Neural progenitor cell (in vitro differentiated cells): ENCODE measurements at regions not wholly inside any gene's neighbourhood (a gene's known extent, or its start where the extent isn't known, plus 50 kb on each side); places are given as distances from the start of the nearest gene placed in this dataset.
"Not testable (repeated sequence)": the region's sequence is repeated elsewhere in the genome, so short reads cannot be mapped to it uniquely, and the experiment has no call there.

Experiments used
- DNase-seq: peaks from one replicate; pipeline ENCODE4 v3.0.0-alpha.2; 2016; ENCODE audit warnings: low spot score
- H2AFZ ChIP-seq: fragments of 200-600 bp; sonication (generic); replicated peaks from 2 replicates; pipeline ENCODE4 v1.6.1; 2016; ENCODE audit warnings: antibody characterized with exemption
- H3F3A ChIP-seq: fragments of 200-600 bp; sonication (generic); 2 replicates; pipeline ENCODE4 v1.6.1; 2016; ENCODE audit warnings: antibody characterized with exemption, low read depth
- H3K27ac ChIP-seq: fragments of 200-600 bp; sonication (generic); 2 replicates; pipeline ENCODE4 v1.5.1; 2016; ENCODE audit warnings: mild to moderate bottlenecking
- H3K27me3 ChIP-seq: fragments of 200-600 bp; sonication (generic); 2 replicates; pipeline ENCODE4 v1.6.1; 2016; ENCODE audit warnings: mild to moderate bottlenecking, moderate library complexity
- H3K36me3 ChIP-seq: fragments of 200-600 bp; sonication (generic); 2 replicates; pipeline ENCODE4 v1.5.1; 2016
- H3K4me1 ChIP-seq: fragments of 200-600 bp; sonication (generic); 2 replicates; pipeline ENCODE4 v1.6.1; 2016; ENCODE audit warnings: mixed run types
- H3K4me2 ChIP-seq: fragments of 200-600 bp; sonication (generic); 2 replicates; pipeline ENCODE4 v1.6.1; 2016
- H3K4me3 ChIP-seq: fragments of 200-600 bp; sonication (generic); 2 replicates; pipeline ENCODE4 v1.5.1; 2016
- H3K79me2 ChIP-seq: fragments of 200-600 bp; sonication (generic); 2 replicates; pipeline ENCODE4 v1.6.1; 2016; ENCODE audit warnings: low read depth
- H3K9ac ChIP-seq: fragments of 200-600 bp; sonication (generic); 2 replicates; pipeline ENCODE4 v1.6.1; 2016
- H3K9me3 ChIP-seq: fragments of 200-600 bp; sonication (generic); 2 replicates; pipeline ENCODE4 v1.5.1; 2016; ENCODE audit warnings: low read depth
- H4K20me1 ChIP-seq: fragments of 200-600 bp; sonication (generic); 2 replicates; pipeline ENCODE4 v1.6.1; 2016; ENCODE audit warnings: low read depth
- H3K27ac Mint-ChIP-seq: 3 replicates; pipeline ENCODE4 v1.8.0; 2021; ENCODE audit warnings: mixed read lengths
- H3K27me3 Mint-ChIP-seq: 2 replicates; pipeline ENCODE4 v1.8.0; 2022; ENCODE audit warnings: low read depth, mild to moderate bottlenecking, inconsistent platforms, moderate library complexity, mixed read lengths; ENCODE audit not compliant: insufficient read depth
- H3K36me3 Mint-ChIP-seq: 3 replicates; pipeline ENCODE4 v1.8.0; 2021; ENCODE audit warnings: mixed read lengths
- H3K4me1 Mint-ChIP-seq: 3 replicates; pipeline ENCODE4 v1.8.0; 2021; ENCODE audit warnings: mixed read lengths
- H3K4me3 Mint-ChIP-seq: 3 replicates; pipeline ENCODE4 v1.8.0; 2021; ENCODE audit warnings: mild to moderate bottlenecking, moderate library complexity, mixed read lengths
- H3K9me3 Mint-ChIP-seq: 3 replicates; pipeline ENCODE4 v1.8.0; 2020; ENCODE audit warnings: mixed read lengths
- EZH2 ChIP-seq: fragments of 200-600 bp; sonication (generic); IDR thresholded peaks from 2 replicates; pipeline ENCODE4 v1.6.1; 2017; ENCODE audit warnings: antibody characterized with exemption, mild to moderate bottlenecking, moderate library complexity
- EZH2phosphoT487 ChIP-seq: fragments of 200-600 bp; sonication (generic); IDR thresholded peaks from 2 replicates; pipeline ENCODE4 v1.6.1; 2017; ENCODE audit warnings: antibody characterized with exemption
- TF ChIP-seq, protein P1 (sequence below): fragments of 200-600 bp; sonication (generic); IDR thresholded peaks from 2 replicates; pipeline ENCODE4 v1.5.1; 2017; ENCODE audit warnings: antibody characterized with exemption, mild to moderate bottlenecking

DNA sequence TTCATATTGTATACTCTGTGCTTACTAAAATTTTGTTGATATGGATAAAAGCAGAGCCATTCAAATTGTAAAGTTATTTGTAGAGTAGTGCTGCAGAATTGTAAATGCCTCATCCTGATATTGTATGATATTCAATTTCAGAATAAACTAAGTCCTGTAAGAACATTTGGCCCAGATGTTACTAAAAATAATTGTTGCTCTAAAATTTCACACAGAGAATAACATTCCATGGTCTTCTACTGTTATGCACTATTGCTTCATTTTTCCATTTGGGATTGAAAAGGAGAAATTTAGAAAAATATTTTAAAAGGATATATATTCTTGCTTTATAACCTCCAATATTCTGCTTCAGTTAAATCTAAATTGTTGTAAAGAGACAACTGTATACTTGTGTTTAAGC, 195.6 kb downstream of the LARP7 start:
- H3K27ac ChIP-seq, result no peak overlapping the region
- no peak overlapping the region for H3K4me2 ChIP-seq
- H3K9me3 Mint-ChIP-seq, result peaks cover 28% of the 10 kb centered on the region
- H3K27me3 ChIP-seq, result no peaks in the 10 kb centered on the region
- no peak overlapping the region for H3K27ac Mint-ChIP-seq
- H4K20me1 ChIP-seq, result no peaks in the 10 kb centered on the region
- no peak overlapping the region for H3K9ac ChIP-seq
- H3K4me3 Mint-ChIP-seq, result no peak overlapping the region
- peaks cover 3% of the 10 kb centered on the region for H3K27me3 Mint-ChIP-seq
- H3F3A ChIP-seq, result no peaks in the 10 kb centered on the region
- H3K4me1 Mint-ChIP-seq, result no peaks in the 10 kb centered on the region
- peaks cover 13% of the 10 kb centered on the region for H3K36me3 Mint-ChIP-seq
- no peak for DNase-seq
- TF ChIP-seq EZH2, result no peak
- TF ChIP-seq EZH2phosphoT487, result no peak
- TF ChIP-seq, protein P1, sequence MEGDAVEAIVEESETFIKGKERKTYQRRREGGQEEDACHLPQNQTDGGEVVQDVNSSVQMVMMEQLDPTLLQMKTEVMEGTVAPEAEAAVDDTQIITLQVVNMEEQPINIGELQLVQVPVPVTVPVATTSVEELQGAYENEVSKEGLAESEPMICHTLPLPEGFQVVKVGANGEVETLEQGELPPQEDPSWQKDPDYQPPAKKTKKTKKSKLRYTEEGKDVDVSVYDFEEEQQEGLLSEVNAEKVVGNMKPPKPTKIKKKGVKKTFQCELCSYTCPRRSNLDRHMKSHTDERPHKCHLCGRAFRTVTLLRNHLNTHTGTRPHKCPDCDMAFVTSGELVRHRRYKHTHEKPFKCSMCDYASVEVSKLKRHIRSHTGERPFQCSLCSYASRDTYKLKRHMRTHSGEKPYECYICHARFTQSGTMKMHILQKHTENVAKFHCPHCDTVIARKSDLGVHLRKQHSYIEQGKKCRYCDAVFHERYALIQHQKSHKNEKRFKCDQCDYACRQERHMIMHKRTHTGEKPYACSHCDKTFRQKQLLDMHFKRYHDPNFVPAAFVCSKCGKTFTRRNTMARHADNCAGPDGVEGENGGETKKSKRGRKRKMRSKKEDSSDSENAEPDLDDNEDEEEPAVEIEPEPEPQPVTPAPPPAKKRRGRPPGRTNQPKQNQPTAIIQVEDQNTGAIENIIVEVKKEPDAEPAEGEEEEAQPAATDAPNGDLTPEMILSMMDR, result no peak
- H3K4me1 ChIP-seq, result no peaks in the 10 kb centered on the region
- H3K9me3 ChIP-seq, result peaks cover 7% of the 10 kb centered on the region
- no peak overlapping the region for H3K4me3 ChIP-seq
- H3K36me3 ChIP-seq, result peaks cover 6% of the 10 kb centered on the region
- no peak overlapping the region for H2AFZ ChIP-seq
- peaks cover 5% of the 10 kb centered on the region for H3K79me2 ChIP-seq

DNA sequence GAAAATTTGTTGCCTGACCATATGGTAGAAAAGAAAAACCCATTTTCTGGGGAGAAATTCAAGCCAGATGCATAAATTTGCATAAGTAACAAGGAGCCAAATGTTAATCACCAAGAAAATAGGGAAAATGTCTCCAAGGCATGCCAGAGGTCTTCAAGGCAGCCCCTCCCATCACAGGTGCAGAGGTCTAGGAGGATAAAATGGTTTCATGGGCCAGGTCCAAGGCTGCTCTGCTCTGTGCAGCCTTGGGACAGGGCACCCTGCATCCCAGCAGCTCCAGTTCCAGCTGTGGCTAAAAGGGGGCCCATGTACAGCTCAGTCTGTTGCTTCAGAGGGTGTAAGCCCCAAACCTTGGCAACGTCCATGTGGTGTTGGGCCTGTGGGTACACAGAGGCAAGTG, 200.0 kb downstream of the LARP7 start:
- H3K27ac Mint-ChIP-seq, result no peak overlapping the region
- Histone ChIP-seq H2AFZ (no peak overlapping the region), H3K4me3 (no peak overlapping the region), H3K79me2 (peaks cover 15% of the 10 kb centered on the region), H3K4me1 (no peaks in the 10 kb centered on the region), H3K27ac (no peak overlapping the region), H3K36me3 (no peaks in the 10 kb centered on the region), H4K20me1 (no peaks in the 10 kb centered on the region), H3F3A (peaks cover 10% of the 10 kb centered on the region), H3K27me3 (no peaks in the 10 kb centered on the region), H3K4me2 (no peak overlapping the region), H3K9ac (no peak overlapping the region), H3K9me3 (peaks cover 3% of the 10 kb centered on the region)
- peaks cover 7% of the 10 kb centered on the region for H3K36me3 Mint-ChIP-seq
- no peak overlapping the region for H3K4me3 Mint-ChIP-seq
- peaks cover 17% of the 10 kb centered on the region for H3K9me3 Mint-ChIP-seq
- H3K27me3 Mint-ChIP-seq, result no peaks in the 10 kb centered on the region
- DNase-seq, result no peak
- TF ChIP-seq EZH2, result no peak
- TF ChIP-seq, protein P1, result no peak
- no peak for TF ChIP-seq EZH2phosphoT487
- H3K4me1 Mint-ChIP-seq, result no peaks in the 10 kb centered on the region

DNA sequence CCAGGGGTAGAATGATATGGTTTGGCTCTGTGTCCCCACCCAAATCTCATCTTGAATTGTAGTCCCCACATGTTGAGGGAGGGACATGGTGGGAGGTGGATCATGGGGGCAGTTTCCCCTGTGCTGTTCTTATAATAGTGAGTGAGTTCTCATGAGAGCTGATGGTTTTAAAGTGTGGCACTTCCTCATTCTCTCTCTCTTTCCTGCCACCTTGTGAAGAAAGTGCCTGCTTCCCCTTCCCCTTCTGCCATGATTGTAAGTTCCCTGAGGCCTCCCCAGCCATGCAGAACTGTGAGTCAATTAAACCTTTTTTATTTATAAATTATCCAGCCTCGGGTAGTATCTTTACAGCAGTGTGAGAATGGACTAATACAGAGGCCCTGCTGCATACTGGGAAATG, 201.1 kb downstream of the LARP7 start:
- not testable (repeated sequence) for H3K4me1 Mint-ChIP-seq, H3K9ac ChIP-seq, H2AFZ ChIP-seq, H3K36me3 Mint-ChIP-seq, H3K4me2 ChIP-seq, H3K4me1 ChIP-seq, H3K27ac ChIP-seq, H4K20me1 ChIP-seq, H3K9me3 ChIP-seq, H3K27me3 ChIP-seq, H3K27ac Mint-ChIP-seq, DNase-seq, H3K36me3 ChIP-seq, H3K4me3 Mint-ChIP-seq, H3K27me3 Mint-ChIP-seq, H3K4me3 ChIP-seq
- Histone ChIP-seq H3F3A (peaks cover 22% of the 10 kb centered on the region), H3K79me2 (peaks cover 26% of the 10 kb centered on the region)
- peaks cover 17% of the 10 kb centered on the region for H3K9me3 Mint-ChIP-seq

DNA sequence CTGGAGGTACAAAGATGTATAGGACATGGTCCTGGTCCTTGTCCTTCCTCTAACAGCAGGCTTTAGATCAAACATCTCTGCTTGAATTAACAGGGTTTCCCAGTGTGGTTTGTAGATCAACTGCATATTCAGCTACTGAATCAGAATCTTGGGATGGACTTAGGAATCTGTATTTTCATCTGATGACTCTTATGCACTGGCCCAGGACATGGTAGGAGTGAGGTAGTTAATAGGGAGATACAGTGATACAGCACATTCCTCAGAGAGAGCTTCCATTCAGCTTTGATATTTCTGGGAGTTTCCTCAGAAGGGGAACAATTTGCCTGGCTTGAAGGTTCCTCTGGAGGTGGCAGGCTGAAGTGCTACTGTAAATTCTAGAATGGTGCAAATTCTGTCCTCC, 203.1 kb downstream of the LARP7 start:
- Histone ChIP-seq H3K36me3 (no peaks in the 10 kb centered on the region), H3K79me2 (peaks cover 36% of the 10 kb centered on the region), H3K4me1 (no peaks in the 10 kb centered on the region), H3K4me2 (no peak overlapping the region), H3K27me3 (no peaks in the 10 kb centered on the region), H3K9me3 (peaks cover 3% of the 10 kb centered on the region), H4K20me1 (no peaks in the 10 kb centered on the region), H3K27ac (peak overlapping the region; percentile 8), H2AFZ (no peak overlapping the region), H3K4me3 (no peak overlapping the region), H3F3A (peaks cover 22% of the 10 kb centered on the region), H3K9ac (no peak overlapping the region)
- H3K36me3 Mint-ChIP-seq, result peaks cover 9% of the 10 kb centered on the region
- H3K4me1 Mint-ChIP-seq, result no peaks in the 10 kb centered on the region
- H3K27ac Mint-ChIP-seq, result no peak overlapping the region
- TF ChIP-seq EZH2phosphoT487, result no peak
- TF ChIP-seq, protein P1, result no peak
- no peak for TF ChIP-seq EZH2
- no peak for DNase-seq
- H3K27me3 Mint-ChIP-seq, result peaks cover 2% of the 10 kb centered on the region
- H3K9me3 Mint-ChIP-seq, result peaks cover 17% of the 10 kb centered on the region
- H3K4me3 Mint-ChIP-seq, result no peak overlapping the region
